Activated effector memory CD4-positive, alpha-beta T cell treated with anti-CD3 and anti-CD28 coated beads, Interleukin-2, amount 50 U/mL, for 16 hours (primary cell): ENCODE measurements at regions not wholly inside any gene's neighbourhood (a gene's known extent, or its start where the extent isn't known, plus 50 kb on each side); places are given as distances from the start of the nearest gene placed in this dataset.

Experiments
- DNase-seq: peaks from one replicate; pipeline ENCODE4 v3.0.0-alpha.2; 2020

DNA sequence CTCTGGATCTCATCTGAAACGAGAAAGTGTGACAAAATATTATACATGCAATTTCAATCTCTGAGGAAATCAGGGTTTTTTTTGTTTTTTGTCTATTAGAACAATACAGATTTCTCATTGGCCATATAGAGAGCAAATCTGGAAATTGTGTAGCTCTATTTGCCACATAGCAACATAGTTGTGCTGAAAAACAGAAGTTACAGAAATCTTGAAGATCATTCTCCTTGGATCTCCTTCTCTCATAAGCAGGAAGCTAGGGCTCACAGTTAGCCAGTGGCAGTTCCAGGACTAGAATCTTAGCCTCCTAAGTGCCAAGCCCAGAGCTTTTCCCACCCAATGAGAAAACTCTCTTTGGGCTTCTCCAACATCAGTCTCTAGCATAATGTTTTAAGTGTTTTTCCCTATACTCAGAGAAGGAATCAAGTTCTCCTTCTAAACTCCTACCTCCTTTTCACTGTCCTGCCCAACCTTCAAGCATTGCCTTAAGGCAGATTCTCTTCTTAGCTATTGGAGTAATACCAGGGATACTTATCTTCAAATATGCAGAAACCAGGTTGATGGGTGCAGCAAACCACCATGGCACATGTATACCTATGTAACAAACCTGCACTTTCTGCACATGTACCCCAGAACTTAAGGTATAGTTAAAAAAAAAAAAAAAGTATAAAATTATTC, 211.6 kb downstream of the ALDH8A1 start:
- DNase-seq: no peak

DNA sequence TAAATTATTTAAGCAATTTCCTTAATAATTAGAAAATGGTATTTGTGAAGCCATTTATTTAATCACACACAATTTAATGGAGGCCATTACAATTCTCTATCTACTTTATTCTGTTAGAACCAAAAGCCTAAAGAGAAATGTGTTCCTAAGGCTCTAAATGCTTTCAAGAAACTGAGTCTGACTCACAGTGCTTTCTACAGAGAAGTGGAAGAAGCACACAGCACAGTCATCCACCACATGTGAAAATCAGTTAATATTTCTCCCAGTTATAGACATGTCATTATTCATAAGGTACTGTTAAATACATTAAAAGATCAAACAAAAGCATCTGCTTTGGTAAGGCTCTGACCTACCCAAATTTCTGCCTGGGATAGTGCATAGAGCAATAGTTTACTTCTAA, 214.4 kb downstream of the ALDH8A1 start:
- no peak for DNase-seq

DNA sequence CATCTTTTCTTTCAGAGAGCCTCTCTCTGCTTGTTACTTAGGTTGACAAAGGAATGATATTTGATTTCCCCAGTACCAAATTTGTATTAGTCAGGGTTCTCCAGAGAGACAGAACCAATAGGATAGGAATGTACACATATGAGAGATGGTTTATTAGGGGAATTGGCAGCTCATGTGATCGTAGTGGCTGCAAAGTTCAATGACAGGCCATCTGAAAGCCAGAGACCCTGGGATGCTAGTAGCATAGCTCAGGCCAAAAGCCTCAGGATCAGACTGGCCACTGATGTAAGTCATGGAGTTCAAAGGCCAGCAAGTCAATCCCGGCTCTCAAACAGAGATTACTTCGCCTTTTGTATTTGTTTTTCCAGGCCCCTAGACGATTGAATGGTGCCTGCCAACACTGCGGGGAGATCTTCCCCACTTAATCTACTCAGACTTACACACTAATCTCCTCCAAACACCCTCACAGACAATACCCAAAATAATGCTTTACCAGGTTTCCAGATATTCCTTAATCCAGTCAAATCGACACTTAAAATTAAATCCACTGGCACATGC, 215.5 kb downstream of the ALDH8A1 start:
- no peak for DNase-seq

DNA sequence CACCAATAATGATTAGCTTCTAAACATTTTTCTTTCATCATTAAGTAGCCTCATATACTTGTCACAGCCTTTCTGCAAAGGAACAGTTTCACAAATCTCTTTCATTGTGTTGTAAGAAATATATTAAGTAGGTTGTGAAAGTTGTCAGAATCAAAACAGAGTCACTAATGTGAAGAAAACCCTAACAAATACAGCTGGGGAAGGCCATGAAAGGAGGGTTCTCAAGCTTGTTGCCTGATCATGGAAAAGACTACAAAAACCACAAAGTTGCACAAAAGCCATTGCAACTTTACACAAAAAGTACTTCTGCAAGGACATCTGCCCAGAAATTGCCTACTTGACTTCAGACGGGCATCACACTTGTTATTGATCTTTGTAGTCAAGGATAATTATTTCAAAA, 216.1 kb downstream of the ALDH8A1 start:
- DNase-seq: no peak

DNA sequence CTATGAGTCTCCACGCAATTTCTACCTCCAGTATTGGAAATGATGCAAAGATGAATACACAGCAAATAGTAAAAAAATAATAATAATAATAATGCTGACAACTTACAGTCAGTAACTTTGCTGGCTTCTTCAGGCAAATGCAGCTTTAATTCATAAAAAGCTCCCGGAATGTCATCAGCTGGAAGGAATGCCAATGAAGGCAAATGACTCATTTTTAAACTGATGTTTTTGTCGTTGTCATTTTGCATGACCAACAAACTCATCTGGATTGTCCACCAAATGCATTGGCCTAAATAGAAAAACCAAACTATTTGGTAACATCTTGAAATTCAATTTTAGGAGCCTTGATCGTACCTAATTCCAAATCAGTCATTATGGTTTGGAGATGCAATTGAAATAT, 217.1 kb downstream of the ALDH8A1 start:
- DNase-seq: no peak

DNA sequence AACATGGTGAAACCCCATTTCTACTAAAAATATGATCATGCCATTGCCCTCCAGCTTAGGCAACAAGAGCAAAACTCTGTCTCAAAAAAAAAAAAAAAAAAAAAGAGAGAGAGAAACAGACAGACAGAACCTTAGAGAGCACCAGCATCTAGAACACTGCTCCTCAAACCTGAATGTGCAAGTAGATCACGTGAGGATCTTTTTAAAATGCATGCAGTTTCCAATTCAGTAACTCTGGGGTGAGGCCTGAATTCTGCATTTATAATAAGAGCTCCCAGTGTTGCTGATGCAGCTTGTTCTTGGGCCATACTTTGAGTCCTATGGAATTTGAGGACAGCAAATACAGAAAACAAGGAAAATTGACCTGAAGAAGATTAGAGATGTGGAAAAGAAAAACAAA, 218.3 kb downstream of the ALDH8A1 start:
- DNase-seq: no peak

DNA sequence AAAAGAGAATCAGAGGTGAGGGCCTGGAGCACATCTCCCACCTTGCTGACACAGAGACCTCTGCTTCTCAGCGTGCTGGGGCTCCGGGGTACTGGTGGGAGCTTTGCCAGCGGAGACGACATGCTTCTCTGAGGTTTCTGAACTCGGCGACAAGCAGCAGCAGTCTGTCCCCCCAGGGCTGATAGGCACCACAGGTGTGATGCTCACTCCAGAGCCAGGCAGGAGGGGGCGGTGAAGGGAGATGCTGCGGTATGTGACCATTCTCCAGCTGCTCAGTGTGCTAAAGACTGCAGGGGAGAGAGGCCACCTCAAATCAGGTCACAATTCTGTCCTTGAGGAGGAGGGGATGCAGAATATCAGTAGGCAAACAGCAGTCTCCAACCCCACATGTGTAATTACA, 219.9 kb downstream of the ALDH8A1 start:
- DNase-seq: no peak

DNA sequence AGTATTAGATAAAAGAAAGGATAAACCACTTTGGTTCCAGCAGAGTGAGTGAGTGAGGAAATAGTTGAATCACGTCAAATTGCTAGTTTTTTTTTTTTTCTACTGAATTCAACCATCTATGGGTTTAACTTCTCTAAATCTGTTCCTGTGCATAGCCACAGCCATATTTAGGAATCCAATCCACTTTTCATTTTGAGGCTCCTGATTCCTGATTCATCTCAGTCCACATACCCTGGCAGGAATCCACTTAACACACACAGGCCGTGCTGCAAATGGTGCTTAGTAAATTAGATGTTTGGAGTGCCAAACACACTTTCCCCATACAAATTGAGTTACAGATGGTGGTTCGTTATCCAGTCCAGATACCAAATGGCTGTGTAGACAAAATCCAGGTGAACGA, 220.3 kb downstream of the ALDH8A1 start:
- no peak for DNase-seq

DNA sequence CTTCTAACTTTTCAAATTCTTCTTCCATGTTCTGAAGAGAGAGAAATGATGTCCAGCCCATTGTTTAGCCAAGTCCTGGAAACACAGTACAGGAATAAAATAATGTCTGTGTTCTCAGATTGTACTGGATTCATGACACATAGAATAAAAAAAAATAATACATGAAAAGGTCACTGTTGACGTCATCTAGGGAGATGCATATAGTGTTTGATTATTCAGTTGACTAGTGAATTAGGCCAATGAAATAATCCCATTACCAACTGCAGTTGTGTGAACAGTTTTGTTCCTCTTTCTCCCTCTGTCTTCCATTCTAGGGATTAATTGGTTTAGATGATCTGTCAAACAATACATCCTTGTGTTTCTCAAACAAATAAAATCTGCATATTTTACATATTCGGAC, 222.8 kb downstream of the ALDH8A1 start:
- no peak for DNase-seq

DNA sequence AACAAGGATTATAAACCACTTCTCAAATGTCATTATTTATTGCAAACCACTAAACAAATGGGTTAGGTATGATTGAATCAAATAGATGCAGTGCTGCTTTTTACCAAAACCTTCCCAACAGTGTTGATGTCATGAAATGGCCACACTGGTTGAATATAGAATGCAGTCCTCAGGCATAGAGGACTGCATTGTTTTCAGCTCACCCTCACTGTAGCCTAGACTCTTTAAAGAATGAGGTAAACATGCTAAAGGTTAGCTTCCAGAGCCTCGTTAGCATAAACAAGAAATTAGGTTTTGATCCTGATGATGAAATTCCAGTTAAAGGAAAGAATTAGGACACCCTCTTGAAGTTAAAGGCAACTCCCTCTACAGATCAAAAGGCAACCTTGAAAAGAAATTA, 224.3 kb downstream of the ALDH8A1 start:
- DNase-seq: no peak

DNA sequence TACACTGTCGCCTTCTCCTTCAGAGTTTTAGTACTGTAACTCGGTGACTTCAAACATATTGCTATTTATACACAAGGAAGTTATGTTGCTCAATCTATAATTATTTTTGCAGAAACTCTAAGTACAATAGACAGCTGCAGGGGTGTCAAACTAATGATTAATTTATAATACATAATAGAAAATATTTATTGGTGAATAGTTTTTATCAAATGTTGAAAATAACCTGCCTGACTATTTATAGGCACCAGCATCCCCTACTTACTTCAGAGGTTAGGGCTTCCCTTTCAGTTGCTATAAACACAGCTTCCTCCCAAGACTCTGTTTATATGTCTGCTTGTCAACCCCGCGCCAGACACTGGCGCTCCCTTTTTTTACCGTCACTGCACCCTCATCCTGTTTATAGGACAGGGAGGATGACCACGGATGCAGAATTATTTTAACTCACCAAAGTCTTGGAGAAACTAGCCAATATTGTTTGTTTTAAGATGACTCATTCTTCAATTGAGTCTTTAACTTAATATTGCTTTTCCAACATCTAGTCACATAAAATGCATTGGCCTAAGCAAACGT, 225.0 kb downstream of the ALDH8A1 start:
- no peak for DNase-seq

DNA sequence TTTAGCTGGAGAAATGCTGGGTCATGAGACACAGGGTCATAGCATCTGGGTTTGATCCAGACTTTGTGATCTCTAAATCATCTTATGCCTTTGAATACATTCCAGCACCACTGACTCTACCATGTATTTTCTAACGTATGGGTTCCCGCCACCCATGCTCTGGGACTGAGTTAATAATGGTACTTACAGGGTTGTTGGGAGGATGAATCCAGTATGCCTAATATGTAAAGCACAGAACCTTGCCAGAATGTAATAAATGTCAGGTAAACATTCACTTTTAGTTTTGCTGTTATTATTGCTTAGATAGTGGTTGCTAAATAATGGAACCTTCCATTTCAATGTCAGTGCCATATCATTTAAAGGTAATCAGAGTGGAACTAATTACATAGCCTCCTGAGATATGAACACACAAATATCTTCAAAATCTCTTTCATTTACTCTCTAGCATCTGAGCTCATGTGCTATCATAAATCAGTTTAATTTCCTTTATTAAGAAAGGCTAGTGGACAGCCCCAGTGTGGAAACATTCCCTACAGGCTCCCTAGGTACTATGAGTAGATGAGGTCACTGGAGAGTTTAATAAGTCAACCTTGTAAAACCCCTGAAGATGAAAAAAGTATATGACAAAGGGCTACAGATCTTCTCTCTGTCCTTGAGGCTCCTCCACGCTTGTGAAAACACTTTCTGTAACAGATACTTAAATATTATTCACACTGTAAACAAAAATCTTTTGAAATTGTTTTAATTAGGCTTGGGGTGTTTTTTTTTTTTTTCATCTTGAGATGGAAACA, 226.6 kb downstream of the ALDH8A1 start:
- no peak for DNase-seq

DNA sequence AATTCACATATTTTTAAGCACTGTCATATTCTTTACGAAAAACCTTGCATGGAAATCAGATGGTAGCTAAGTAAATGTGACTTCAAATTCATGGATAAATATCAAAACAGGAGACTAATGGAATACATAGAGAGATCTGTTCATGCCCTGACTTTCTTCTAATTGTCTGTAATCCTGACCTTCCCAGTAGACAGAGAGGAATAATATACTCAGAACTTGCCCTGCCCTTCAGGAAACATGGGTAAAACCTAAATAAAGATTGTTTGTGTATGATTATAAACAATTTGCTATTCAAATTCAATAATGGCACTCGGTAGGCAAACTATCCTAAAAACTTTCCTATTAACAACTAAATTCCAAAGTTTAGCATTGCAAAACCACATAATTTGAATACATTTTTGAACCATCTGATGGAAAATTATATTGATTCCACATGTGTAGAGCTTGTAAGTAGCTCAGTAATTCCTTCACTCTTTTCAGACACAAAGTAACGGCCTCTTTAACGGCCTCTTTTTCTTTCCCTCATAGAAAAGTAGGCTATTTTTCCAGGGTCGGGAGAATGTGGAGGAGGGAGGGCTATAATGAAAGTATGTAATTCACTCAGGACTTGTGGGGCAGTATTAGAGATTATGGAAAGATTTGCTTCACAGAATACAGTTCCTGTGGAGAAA, 227.6 kb downstream of the ALDH8A1 start:
- DNase-seq: no peak

DNA sequence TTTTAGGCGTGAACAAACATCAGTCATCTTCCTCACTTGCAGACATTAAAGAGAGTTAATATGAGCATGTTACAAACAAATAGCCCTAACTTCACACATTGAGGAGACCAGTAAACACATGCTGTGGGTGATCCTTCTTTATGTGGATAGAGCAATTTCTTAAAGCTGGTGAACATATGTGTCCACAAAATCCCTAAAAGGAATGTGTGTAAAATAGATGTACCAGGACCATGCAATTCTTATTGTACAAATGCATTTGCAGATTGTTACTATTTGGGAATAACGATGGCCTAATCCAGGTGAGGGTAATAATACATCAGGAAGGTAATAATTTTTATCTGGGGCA, 228.9 kb downstream of the ALDH8A1 start:
- DNase-seq: no peak

DNA sequence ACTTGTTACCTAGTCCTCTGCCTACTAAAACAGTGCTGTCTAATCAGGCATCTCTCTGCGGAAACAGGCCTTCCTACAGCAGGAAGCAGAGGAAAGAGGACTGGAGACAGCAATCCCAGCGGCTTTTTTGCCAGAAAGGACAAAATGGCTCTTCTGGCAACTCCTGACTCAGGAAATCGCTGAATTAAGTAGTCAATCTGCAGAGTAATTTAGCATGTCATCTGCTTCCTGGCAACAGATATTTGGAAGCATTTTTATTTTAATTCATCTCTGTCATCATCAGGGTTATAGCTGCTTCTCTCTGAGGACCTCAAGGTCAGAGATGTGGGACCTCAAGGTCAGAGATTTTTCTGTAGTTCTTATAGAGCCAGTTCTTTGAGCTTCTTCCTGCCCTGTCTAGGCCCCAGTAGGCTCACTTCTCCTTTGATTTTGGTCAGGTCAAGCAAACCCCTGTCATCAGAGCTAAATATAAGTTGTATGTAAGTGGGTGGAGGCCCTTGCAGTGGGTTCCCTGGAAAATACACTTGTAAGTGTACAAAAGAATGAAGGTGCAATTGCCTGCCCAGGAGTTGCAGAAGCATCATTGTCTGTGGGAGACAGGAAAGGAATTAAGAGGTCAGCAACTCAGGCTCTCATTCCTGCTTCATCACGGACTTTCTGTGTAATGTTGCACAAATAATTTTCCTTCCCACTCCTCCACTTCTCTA, 229.4 kb downstream of the ALDH8A1 start:
- DNase-seq: no peak

DNA sequence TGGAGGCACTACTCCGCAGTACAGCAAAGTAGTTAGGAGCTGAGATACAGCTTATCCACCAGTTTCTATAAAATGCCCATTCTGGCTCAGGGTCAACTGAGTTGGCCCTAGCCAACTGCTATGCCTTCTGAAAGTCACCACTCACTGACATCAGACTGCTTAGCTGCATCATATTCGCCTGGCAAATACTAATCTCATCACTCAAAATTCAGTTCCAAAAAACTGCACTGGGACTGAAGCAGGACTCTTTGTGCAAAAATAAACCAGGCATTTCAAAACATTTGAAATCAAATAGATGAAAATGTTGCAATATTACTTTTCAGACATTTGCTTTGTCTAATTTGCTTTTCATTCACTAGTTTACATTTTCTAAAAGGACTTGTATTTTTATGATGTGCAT, 230.0 kb downstream of the ALDH8A1 start:
- DNase-seq: no peak

DNA sequence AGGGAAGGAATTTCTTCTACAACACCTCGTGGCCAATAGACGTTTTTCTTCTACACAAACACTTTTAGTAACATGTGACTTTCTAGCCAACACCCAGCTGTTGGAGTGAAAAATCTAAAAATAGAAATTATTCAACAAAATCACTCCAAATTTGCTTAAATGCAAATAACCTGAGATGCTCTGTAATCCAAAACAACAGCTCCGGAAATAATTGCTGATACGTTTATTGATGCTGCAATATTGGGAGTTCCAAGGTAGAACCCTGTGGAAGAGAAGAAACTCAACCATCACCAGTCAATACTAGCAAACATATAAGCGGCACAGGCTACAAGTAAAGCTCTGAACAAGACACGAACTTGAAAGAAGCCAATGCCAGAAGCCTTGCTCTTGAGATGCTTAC, 230.6 kb downstream of the ALDH8A1 start:
- no peak for DNase-seq

DNA sequence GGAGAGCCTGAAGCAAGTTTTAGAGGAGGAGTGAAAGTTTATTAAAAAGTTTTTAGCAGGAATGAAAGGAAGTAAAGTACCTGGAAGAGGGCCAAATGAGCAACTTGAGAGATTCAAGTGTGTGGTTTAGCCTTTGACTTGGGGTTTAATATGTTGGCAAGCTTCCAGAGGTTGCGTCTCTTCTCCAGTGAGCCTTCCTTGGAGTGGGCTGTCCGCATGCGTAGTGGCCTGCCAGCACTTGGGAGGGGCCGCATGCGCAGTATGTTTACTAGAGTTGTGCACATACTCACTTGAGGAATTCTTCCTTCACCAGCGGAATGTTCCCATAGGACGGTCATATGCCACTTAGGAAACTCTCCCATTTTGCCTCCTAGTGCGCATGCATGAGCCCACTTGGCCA, 235.2 kb downstream of the ALDH8A1 start:
- DNase-seq: no peak

DNA sequence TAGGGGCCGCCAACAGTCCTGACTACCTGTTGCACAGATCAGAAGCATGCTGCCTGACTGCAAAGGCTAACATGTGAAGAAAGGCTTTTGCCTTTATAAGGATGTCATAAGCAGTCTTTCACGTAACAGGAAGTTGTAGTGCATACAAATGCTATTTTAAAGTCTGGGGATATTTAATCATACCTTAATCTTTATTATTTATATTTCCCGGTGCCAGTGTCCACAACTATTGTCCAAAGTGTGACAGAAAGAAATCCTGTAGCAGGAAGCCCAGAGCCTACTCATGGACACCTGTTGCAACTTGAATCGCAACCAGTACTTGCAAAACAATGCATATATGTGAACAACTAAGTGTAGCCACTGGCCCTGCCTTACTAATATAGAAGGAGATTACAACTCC, 235.8 kb downstream of the ALDH8A1 start:
- no peak for DNase-seq

DNA sequence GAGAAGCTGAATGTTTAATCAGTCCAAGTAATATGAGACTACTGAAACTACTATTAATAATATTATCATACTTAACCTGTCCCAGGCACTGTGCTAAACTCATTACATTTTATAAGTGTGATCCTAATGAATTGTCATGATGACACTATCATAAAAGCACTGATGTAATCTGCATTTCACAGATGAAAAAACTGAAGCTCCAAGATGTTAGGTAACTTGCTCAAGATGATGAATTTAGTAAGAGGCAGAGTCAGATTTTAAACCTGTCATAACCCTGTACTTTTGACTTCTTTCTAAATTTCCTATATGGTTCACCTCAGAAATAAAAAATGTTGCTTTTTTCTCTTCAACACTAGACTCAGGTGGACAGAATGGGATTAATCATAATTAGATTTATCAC, 237.6 kb downstream of the ALDH8A1 start:
- no peak for DNase-seq

DNA sequence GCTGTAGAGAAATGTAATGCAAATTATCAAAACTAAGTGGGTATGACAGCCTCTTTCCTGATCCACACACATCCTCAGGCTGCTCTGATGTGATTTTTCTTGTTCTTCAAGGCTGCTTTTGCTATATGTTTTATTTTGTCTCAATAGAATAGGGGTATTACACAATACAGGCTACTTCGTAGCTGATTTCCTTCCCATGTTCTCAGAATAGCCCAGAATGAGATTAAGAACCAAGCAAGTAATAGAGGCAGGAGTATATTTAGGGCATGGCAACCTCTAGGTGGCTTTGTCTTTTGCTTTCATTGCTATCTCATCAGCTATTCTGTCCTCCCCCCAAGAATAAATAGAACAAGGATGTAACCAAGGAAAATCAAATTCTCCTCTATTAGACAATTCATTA, 241.8 kb downstream of the ALDH8A1 start:
- no peak for DNase-seq

DNA sequence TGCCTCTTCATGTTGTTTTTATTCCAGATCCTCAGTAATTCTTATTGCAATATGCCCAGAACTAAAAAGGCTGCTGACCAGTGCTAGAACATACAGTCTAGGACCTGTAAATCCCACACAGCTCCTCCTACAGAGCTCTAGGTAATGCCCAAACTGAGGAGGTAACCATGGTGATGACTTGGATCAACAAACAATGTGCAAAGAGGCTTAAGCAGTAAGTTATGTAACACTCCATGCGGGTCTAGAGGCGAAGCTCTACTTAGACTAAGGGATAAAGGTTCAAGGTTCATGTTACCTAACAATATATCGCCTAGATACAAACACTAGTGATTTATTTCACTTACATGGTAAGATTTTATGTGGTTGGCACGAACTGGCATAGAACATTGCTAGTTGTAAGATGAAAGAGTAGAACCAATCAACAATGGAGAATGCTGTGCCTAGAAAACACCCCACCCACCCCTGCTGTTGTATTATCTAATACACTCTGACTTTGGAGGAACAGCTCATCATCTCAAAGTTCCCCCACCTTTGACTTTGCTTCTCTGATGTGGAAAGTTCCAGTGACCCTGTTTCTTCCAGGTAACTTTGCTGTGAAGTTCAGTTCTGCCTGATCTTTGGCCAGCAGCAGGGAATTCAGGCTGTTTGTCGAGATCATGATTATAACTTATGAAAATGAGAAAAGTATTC, 242.4 kb downstream of the ALDH8A1 start:
- no peak for DNase-seq
